Activated CD4-positive, alpha-beta T cell treated with anti-CD3 and anti-CD28 coated beads, Interleukin-2, amount 10 ng/mL, durations not matched to agents 24 days and 14 days (primary cell): ENCODE measurements at regions not wholly inside any gene's neighbourhood (a gene's known extent, or its start where the extent isn't known, plus 50 kb on each side); places are given as distances from the start of the nearest gene placed in this dataset.
"Not testable (repeated sequence)": the region's sequence is repeated elsewhere in the genome, so short reads cannot be mapped to it uniquely, and the experiment has no call there.

Experiments
- DNase-seq: peaks from one replicate; pipeline ENCODE4 v3.0.0; 2022
- H3K27ac Mint-ChIP-seq: one replicate; pipeline ENCODE4 v1.8.0; 2022; ENCODE audit warnings: mild to moderate bottlenecking, mixed read lengths
- H3K27me3 Mint-ChIP-seq: one replicate; pipeline ENCODE4 v1.8.0; 2022; ENCODE audit warnings: mixed read lengths
- H3K36me3 Mint-ChIP-seq: one replicate; pipeline ENCODE4 v1.8.0; 2022; ENCODE audit warnings: low read depth, mild to moderate bottlenecking, mixed read lengths
- H3K4me1 Mint-ChIP-seq: one replicate; pipeline ENCODE4 v1.8.0; 2021; ENCODE audit warnings: mixed read lengths
- H3K4me3 Mint-ChIP-seq: one replicate; pipeline ENCODE4 v1.8.0; 2022; ENCODE audit warnings: mild to moderate bottlenecking, moderate library complexity, mixed read lengths
- H3K9me3 Mint-ChIP-seq: one replicate; pipeline ENCODE4 v1.8.0; 2021; ENCODE audit warnings: mixed read lengths
- intact Hi-C: fragments of 100-400 bp; cut with micrococcal nuclease; formaldehyde crosslinking; loops from one replicate; pipeline ENCODE4 v1.15.1; 2023

GRCh38 chr4:118535788-118536187, 149.4 kb upstream of the METTL14 start:
- H3K27ac Mint-ChIP-seq, intact Hi-C loops, H3K36me3 Mint-ChIP-seq, DNase-seq, H3K27me3 Mint-ChIP-seq, H3K9me3 Mint-ChIP-seq, H3K4me3 Mint-ChIP-seq, H3K4me1 Mint-ChIP-seq: not testable (repeated sequence)

DNA sequence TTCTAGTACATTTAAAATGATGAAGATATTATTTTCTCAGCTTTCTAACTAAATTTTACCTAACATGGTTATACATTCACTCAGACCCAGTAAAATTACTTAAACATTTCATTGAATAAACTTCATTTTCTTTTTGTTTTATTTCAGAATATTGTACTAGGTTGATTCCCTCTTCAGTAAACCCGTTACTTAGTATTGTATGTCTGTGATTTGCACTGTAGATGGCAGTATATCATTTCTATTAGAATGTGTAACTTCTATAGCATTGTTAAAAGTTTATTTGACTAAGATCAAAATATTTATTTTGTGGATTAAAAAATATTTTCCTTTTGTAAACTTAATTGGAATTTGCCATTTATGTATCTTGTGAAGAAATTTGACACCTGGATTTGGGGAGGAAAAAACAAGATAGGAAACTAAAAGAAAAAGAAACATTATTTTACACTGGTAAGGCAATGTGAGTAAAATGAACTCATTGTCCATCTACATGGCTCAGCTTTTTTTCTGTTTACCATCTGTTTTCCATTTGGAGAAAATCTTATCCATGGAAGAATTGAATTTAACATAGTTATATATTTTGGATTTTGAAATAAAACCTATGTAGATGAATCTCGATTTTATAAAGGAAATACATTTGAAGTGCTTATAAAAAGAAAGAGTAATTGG, 145.6 kb upstream of the METTL14 start:
- H3K4me3 Mint-ChIP-seq, H3K27me3 Mint-ChIP-seq, H3K36me3 Mint-ChIP-seq: not testable (repeated sequence)

DNA sequence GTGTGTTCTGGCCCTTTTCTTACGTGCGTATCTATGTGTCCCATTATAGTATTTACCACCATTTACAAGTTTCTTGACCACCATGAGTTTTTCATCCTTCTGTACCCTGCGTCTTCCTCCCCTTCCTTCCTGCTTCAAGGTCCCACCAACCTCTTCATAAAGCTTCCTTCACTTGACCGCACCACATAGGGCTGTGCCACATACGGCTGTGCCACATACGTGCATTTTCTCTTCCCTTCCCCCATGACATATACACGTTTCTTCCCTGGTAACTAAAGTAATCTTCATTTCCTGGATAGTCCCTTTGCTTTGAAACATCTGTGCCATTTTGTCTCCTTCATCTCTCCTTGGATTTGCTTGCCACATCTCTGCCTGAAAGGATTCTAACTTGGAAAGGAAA, 128.6 kb upstream of the METTL14 start:
- H3K27me3 Mint-ChIP-seq, H3K9me3 Mint-ChIP-seq, H3K36me3 Mint-ChIP-seq, H3K4me3 Mint-ChIP-seq, DNase-seq, H3K4me1 Mint-ChIP-seq, intact Hi-C loops, H3K27ac Mint-ChIP-seq: not testable (repeated sequence)

More for the DNA sequence above, 145.6 kb upstream of the METTL14 start:
- H3K27ac Mint-ChIP-seq, H3K4me1 Mint-ChIP-seq, H3K9me3 Mint-ChIP-seq, intact Hi-C loops, DNase-seq: not testable (repeated sequence)

DNA sequence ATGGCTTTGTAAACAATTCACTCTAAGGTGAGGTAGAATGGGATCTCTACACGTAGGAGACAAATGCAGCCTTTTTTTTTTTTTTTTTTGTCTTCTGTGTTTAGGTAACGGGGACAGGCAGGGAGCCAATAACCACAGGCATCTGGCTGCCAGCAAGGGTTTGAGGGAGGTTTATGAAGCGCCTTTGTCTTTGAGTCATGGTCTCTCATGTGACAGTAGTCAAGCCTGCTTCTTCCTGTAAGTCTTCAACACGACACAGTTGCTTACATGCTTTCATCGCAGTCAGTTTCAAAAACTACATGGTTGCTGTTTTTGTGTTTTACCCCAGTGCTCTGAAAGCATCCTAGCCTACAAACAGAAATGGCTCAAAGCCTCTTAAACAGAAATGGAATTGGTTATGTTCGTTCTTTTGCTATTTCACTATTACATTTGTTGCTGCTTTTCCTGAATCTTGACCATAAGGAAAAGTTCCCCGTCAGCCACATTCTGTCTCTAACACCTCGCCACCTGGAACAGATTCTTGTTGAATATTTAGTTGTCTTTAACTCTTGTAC, 127.8 kb upstream of the METTL14 start:
- H3K27me3 Mint-ChIP-seq, result peaks cover 9% of the 10 kb centered on the region
- no peaks in the 10 kb centered on the region for H3K36me3 Mint-ChIP-seq
- no peak overlapping the region for H3K4me3 Mint-ChIP-seq
- DNase-seq, result no peak
- no peaks in the 10 kb centered on the region for H3K9me3 Mint-ChIP-seq
- intact Hi-C loops, result no loop called here
- no peaks in the 10 kb centered on the region for H3K4me1 Mint-ChIP-seq
- no peak overlapping the region for H3K27ac Mint-ChIP-seq

GRCh38 chr4:118558188-118558587, 127.0 kb upstream of the METTL14 start:
- not testable (repeated sequence) for H3K9me3 Mint-ChIP-seq, H3K36me3 Mint-ChIP-seq

GRCh38 chr4:118561559-118561958, 123.6 kb upstream of the METTL14 start:
- H3K9me3 Mint-ChIP-seq, H3K36me3 Mint-ChIP-seq, DNase-seq, H3K27ac Mint-ChIP-seq, H3K4me1 Mint-ChIP-seq, intact Hi-C loops, H3K4me3 Mint-ChIP-seq, H3K27me3 Mint-ChIP-seq: not testable (repeated sequence)

More at GRCh38 chr4:118558188-118558587, 127.0 kb upstream of the METTL14 start:
- H3K4me1 Mint-ChIP-seq, DNase-seq, H3K27me3 Mint-ChIP-seq, intact Hi-C loops, H3K4me3 Mint-ChIP-seq, H3K27ac Mint-ChIP-seq: not testable (repeated sequence)

DNA sequence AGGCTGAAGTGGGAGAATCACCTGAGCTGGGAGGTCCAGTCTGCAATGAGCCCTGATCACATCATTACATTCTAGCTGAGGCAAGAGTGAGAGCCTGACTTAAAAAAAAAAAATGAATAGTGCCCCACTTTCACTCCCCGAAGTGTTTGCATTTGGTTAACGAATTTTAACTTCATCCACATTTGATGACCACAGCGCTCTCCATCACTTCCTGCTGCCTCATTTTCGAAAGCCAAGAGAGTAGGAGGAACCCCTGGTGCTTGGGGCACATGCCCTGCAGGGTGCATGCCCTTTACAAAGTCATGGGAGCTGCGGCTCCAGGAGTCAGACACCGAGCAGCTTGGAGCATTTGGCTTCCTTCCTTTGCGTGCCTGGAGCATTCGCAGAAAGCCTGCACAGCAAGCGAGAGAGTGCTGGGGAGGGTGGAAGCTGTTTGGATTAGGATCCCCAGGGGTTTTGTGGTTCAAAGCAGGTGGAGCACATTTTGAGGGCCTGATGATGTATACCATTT, 119.1 kb upstream of the METTL14 start:
- H3K27me3 Mint-ChIP-seq, H3K27ac Mint-ChIP-seq, intact Hi-C loops, H3K36me3 Mint-ChIP-seq, H3K4me1 Mint-ChIP-seq, H3K4me3 Mint-ChIP-seq, H3K9me3 Mint-ChIP-seq: not testable (repeated sequence)
- peak; percentile 60 for DNase-seq

DNA sequence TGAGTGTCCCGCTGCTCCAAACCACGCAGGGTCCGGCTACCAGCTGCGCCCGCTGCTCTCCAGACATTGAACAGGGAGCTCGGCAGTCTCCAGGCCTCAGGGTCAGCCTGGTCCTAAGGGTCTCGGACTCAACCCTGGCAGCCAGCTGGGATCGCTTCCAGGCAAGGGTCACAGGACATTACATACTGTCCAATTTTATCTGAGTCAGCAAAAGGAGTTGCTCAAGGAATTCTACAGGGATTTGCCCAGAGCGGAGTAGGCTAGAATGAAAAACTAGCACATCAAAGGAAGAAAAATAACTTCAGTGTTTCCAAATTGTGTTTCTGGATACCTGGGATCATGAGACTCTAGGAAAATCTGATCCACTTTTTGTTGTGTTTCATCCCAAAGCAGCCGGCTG, 112.2 kb upstream of the METTL14 start:
- H3K9me3 Mint-ChIP-seq, H3K4me3 Mint-ChIP-seq, H3K27ac Mint-ChIP-seq, H3K27me3 Mint-ChIP-seq, H3K36me3 Mint-ChIP-seq, intact Hi-C loops, H3K4me1 Mint-ChIP-seq: not testable (repeated sequence)
- DNase-seq, result peak; percentile 25

GRCh38 chr4:118574251-118574913, 110.8 kb upstream of the METTL14 start:
- H3K27ac Mint-ChIP-seq, H3K4me3 Mint-ChIP-seq, H3K4me1 Mint-ChIP-seq, intact Hi-C loops, H3K9me3 Mint-ChIP-seq, H3K27me3 Mint-ChIP-seq, H3K36me3 Mint-ChIP-seq: not testable (repeated sequence)
- DNase-seq, result peak; percentile 30

DNA sequence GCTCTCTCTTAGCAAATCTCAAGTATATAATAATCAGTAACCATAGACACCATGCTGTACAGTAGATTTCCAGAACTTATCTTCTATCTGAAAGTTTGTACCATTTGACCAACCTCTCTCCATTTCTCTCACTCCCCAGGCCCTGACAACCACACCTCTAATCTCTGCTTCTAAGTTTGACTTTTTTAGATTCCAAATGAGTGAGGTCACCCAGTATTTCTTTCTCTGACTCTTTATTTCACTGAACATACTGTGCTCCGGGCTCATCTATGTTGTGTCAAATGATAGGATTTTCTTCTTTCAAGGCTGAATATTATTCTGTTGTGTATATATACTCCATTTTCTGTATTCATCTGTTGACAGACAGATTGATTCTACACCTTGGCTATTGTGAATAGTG, 110.1 kb upstream of the METTL14 start:
- H3K27ac Mint-ChIP-seq, H3K9me3 Mint-ChIP-seq, H3K4me3 Mint-ChIP-seq, H3K4me1 Mint-ChIP-seq, intact Hi-C loops, H3K36me3 Mint-ChIP-seq, H3K27me3 Mint-ChIP-seq, DNase-seq: not testable (repeated sequence)

DNA sequence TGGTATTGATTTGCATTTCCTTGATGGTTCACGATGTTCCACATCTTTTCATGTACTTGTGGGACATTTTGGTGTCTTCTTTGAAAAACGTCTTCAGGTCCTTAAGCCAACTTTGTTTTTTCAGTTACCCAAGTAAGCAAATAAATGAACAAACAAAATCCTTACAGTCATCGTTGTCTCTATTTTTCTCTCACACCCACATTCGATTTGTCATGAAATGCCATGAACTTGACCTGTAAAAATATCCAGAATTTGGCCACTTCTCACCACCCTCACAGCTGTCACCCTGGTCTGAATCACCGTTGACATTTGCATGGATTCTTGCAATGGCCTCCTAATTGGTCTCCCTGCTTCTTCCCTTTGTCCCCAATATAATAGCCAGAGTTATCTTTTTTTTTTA, 109.5 kb upstream of the METTL14 start:
- H3K9me3 Mint-ChIP-seq, H3K4me1 Mint-ChIP-seq, H3K4me3 Mint-ChIP-seq, H3K27ac Mint-ChIP-seq, DNase-seq, H3K27me3 Mint-ChIP-seq, H3K36me3 Mint-ChIP-seq, intact Hi-C loops: not testable (repeated sequence)

GRCh38 chr4:118576709-118577219, 108.4 kb upstream of the METTL14 start:
- H3K27me3 Mint-ChIP-seq, H3K36me3 Mint-ChIP-seq, H3K27ac Mint-ChIP-seq, H3K4me3 Mint-ChIP-seq, intact Hi-C loops, H3K4me1 Mint-ChIP-seq, H3K9me3 Mint-ChIP-seq, DNase-seq: not testable (repeated sequence)

- no peak for DNase-seq
- intact Hi-C loops, result no loop called here
- peaks cover 9% of the 10 kb centered on the region for H3K27me3 Mint-ChIP-seq
- H3K4me3 Mint-ChIP-seq, result no peak overlapping the region
- H3K4me1 Mint-ChIP-seq, result peaks cover 5% of the 10 kb centered on the region
- H3K27ac Mint-ChIP-seq, result no peak overlapping the region
- H3K9me3 Mint-ChIP-seq, result no peaks in the 10 kb centered on the region
- no peaks in the 10 kb centered on the region for H3K36me3 Mint-ChIP-seq
Observed at GRCh38 chr4:118585015-118585414, 100.2 kb upstream of the METTL14 start.

- no peak overlapping the region for H3K27ac Mint-ChIP-seq
Observed at GRCh38 chr4:118586357-118586790, 98.8 kb upstream of the METTL14 start.

More at GRCh38 chr4:118586357-118586790, 98.8 kb upstream of the METTL14 start:
- Mint-ChIP-seq H3K36me3 (peaks cover 2% of the 10 kb centered on the region), H3K9me3 (peaks cover 5% of the 10 kb centered on the region), H3K27me3 (peaks cover 9% of the 10 kb centered on the region), H3K4me3 (no peak overlapping the region), H3K4me1 (peaks cover 9% of the 10 kb centered on the region)
- intact Hi-C loops, result no loop called here
- DNase-seq, result no peak
